IMR-90 (cell line): ENCODE measurements at regions not wholly inside any gene's neighbourhood (a gene's known extent, or its start where the extent isn't known, plus 50 kb on each side); places are given as distances from the start of the nearest gene placed in this dataset.

Source experiments
- CEBPB ChIP-seq: IDR thresholded peaks from 2 replicates; pipeline ENCODE4 v1.6.1; 2012; ENCODE audit warnings: low read depth, low read length, improper control_type of control experiment
- FOS ChIP-seq: fragments of 150-350 bp; IDR thresholded peaks from 2 replicates; pipeline ENCODE4 v1.6.1; 2016; ENCODE audit warnings: low read depth, low read length
- TF ChIP-seq, protein P1 (sequence below): conservative IDR thresholded peaks from 2 replicates; pipeline ENCODE4 v1.5.1; 2012; ENCODE audit warnings: mild to moderate bottlenecking, low read depth, low read length, improper control_type of control experiment

DNA sequence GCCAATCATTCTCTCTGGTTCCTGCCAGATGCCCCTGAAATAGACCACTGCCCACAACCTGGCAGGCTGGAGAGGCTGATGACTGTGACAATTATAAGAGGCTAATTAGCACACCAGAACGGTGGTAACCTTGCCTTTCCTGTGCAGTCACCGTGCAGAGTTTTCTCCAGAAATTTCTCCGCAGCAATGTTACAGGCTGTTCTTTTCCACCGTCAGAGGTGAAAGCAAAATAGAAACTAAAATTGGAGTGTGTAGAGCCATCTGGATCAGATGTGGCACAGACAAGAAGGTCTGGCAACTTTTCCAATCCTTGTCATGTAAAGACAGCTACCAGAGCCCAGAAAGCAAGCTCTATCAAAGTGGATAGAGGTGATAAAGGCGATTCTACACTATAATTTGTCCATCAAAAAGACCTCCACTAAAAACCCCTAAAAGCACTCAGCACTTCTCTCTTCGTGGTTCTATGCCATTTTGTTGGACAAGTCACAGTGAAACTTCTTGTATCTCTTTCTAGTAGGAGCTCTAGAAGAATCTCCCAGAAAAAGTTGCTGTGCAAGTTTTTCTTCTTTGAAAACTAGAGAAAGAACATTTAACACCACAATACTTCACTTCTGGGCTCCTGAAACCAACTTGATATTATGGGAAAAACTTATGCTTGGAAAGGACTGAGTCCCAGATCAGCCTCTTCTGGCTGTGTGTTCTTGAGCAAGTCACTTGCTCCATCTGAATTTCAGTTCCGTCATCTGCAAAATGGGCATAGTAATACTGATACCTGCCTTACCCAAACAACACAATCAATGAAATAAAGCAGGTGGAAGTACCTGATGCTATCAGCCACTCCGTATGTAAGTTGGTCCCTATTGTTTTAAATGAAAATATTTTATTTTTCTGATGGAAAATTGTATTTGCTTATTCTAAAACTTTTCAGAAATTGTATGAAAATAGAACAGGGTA lies 295.6 kb upstream of the DLGAP1 start:
- TF ChIP-seq, protein P1, sequence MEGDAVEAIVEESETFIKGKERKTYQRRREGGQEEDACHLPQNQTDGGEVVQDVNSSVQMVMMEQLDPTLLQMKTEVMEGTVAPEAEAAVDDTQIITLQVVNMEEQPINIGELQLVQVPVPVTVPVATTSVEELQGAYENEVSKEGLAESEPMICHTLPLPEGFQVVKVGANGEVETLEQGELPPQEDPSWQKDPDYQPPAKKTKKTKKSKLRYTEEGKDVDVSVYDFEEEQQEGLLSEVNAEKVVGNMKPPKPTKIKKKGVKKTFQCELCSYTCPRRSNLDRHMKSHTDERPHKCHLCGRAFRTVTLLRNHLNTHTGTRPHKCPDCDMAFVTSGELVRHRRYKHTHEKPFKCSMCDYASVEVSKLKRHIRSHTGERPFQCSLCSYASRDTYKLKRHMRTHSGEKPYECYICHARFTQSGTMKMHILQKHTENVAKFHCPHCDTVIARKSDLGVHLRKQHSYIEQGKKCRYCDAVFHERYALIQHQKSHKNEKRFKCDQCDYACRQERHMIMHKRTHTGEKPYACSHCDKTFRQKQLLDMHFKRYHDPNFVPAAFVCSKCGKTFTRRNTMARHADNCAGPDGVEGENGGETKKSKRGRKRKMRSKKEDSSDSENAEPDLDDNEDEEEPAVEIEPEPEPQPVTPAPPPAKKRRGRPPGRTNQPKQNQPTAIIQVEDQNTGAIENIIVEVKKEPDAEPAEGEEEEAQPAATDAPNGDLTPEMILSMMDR: no peak
- TF ChIP-seq CEBPB (no peak), FOS (no peak)
